Kidney (tissue), 13 donors: ENCODE measurements at regions not wholly inside any gene's neighbourhood (a gene's known extent, or its start where the extent isn't known, plus 50 kb on each side); places are given as distances from the start of the nearest gene placed in this dataset.

Source experiments
- DNase-seq, 5 donors: peaks; one replicate each; pipeline ENCODE4 v3.0.0-alpha.2; 2013 to 2020
- FAIRE-seq: peaks from 2 replicates; lab custom pipeline; 2012; peaks lifted over from hg19 to GRCh38; lab: Jason Lieb, UNC
- H3K27ac ChIP-seq, 2 donors: one replicate each; pipeline ENCODE4 v1.7.0; 2013; ENCODE audit warnings: low read depth in 2 of 2, low read length in 2 of 2, inconsistent platforms in 1 of 2
- H3K27me3 ChIP-seq: one replicate; pipeline ENCODE4 v1.7.1; 2013; ENCODE audit warnings: low read length, inconsistent platforms; ENCODE audit not compliant: control insufficient read depth, insufficient read depth
- H3K36me3 ChIP-seq, 3 donors: one replicate each; pipeline versions ENCODE4 v1.7.0 to v1.7.1; 2013; ENCODE audit warnings: low read length in 3 of 3, control low read depth in 1 of 3, inconsistent platforms in 1 of 3; ENCODE audit not compliant: insufficient read depth in 3 of 3, control insufficient read depth in 2 of 3
- H3K4me1 ChIP-seq, 3 donors: one replicate each; pipeline versions ENCODE4 v1.7.0 to v1.7.1; 2013; ENCODE audit warnings: low read length in 3 of 3, inconsistent platforms in 1 of 3, low read depth in 1 of 3; ENCODE audit not compliant: control insufficient read depth in 2 of 3, insufficient read depth in 2 of 3
- H3K4me3 ChIP-seq, 3 donors: one replicate each; pipeline versions ENCODE4 v1.7.0 to v1.8.1; 2013; ENCODE audit warnings: low read length in 3 of 3, control low read depth in 1 of 3, inconsistent platforms in 1 of 3
- H3K9ac ChIP-seq, 3 donors: one replicate each; pipeline versions ENCODE4 v1.7.0 to v1.7.1; 2013; ENCODE audit warnings: low read length in 3 of 3, control low read depth in 1 of 3, inconsistent platforms in 1 of 3
- H3K9me3 ChIP-seq, 3 donors: one replicate each; pipeline versions ENCODE4 v1.7.0 to v1.7.1; 2013; ENCODE audit warnings: low read length in 3 of 3, control low read depth in 1 of 3, inconsistent platforms in 1 of 3; ENCODE audit not compliant: control insufficient read depth in 2 of 3, insufficient read depth in 1 of 3
- intact Hi-C: fragments of 100-400 bp; cut with DNase I; formaldehyde crosslinking; loops from one replicate; pipeline ENCODE4 v1.11.1; 2022
- TF ChIP-seq, protein P1 (sequence below): IDR thresholded peaks from 3 replicates; pipeline ENCODE4 v1.5.1; 2012; ENCODE audit warnings: mild to moderate bottlenecking, moderate library complexity, borderline replicate concordance; ENCODE audit not compliant: insufficient read depth; ENCODE audit errors: extremely low read depth
- donor health status: control.
- donor health status: control.
- donor health status: control.
- donor health status: control.
- donor health status: control.
- donor health status: DM: yes; HTN: yes; CAD: no.
- donor health status: Normal renal cell carcinoma (clear cell type).

DNA sequence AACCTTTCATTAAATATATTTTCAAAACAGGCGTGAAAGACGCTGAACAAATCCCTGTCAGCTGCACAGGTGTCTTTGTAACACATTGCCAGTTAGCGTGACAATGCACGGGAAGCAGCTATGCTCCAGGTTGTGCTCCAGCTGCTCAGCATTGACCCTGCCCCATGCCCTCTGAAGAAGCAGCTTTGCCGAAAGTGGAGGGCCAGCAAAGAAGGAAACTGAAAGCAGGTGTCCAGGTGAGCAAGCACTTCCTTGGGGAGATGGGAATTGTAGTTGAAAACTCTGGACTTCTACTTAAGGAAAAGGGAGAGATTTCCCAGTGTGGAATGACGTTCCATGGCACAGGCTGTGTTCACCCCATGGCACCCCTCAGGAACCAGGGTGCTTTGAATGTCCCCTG is 125.7 kb downstream of the TTLL2 start:
- DNase-seq (no peak), FAIRE-seq (no peak)
- no peaks in the 10 kb centered on the region for H3K36me3 ChIP-seq
- intact Hi-C loops, result no loop called here
- no peaks in the 10 kb centered on the region for H3K4me1 ChIP-seq
- no peak overlapping the region for H3K9ac ChIP-seq
- no peaks in the 10 kb centered on the region for H3K9me3 ChIP-seq
- no peak overlapping the region for H3K27ac ChIP-seq
- no peaks in the 10 kb centered on the region for H3K27me3 ChIP-seq
- no peak overlapping the region for H3K4me3 ChIP-seq
- TF ChIP-seq, protein P1, sequence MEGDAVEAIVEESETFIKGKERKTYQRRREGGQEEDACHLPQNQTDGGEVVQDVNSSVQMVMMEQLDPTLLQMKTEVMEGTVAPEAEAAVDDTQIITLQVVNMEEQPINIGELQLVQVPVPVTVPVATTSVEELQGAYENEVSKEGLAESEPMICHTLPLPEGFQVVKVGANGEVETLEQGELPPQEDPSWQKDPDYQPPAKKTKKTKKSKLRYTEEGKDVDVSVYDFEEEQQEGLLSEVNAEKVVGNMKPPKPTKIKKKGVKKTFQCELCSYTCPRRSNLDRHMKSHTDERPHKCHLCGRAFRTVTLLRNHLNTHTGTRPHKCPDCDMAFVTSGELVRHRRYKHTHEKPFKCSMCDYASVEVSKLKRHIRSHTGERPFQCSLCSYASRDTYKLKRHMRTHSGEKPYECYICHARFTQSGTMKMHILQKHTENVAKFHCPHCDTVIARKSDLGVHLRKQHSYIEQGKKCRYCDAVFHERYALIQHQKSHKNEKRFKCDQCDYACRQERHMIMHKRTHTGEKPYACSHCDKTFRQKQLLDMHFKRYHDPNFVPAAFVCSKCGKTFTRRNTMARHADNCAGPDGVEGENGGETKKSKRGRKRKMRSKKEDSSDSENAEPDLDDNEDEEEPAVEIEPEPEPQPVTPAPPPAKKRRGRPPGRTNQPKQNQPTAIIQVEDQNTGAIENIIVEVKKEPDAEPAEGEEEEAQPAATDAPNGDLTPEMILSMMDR, result no peak

DNA sequence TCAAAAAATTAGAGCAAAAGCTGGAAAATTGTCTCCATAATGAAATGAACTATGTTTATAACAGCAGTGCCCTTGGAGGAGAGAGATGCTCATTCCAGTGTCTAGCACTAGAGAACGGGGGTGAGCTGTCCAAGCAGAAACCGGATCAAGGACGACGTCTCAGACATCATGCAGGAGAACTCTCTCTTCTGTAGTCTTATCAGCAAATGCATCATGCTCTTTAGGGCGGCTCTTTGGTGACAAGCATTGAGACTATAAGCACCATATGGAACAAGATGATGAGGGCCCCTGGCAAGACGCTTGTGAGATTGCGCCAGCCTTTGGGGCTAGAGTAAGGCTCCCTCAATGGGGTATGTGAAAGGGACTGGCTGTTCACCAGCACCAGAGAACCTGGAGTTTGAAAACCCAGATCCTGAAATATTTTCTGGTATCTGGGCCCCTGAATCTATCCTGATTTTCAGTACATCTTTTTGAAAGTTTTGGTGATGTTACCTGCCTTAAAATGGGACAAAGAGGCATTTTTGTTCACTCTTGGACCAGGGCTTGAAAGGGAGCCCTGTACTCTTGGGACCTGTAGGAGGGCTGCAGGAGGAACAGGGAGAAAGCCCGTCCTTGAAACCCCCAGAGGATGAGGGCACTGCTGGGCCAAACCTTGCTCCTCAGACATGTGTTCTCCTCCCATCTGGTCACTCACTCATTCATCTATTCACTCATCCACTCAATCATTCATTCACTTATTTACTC is 127.6 kb downstream of the TTLL2 start:
- Histone ChIP-seq H3K27me3 (no peaks in the 10 kb centered on the region), H3K9ac (no peak overlapping the region), H3K4me3 (no peak overlapping the region), H3K27ac (no peak overlapping the region), H3K9me3 (no peaks in the 10 kb centered on the region), H3K36me3 (no peaks in the 10 kb centered on the region), H3K4me1 (no peaks in the 10 kb centered on the region)
- DNase-seq (no peak), FAIRE-seq (no peak)
- TF ChIP-seq, protein P1, result no peak
- intact Hi-C loops, result no loop called here

DNA sequence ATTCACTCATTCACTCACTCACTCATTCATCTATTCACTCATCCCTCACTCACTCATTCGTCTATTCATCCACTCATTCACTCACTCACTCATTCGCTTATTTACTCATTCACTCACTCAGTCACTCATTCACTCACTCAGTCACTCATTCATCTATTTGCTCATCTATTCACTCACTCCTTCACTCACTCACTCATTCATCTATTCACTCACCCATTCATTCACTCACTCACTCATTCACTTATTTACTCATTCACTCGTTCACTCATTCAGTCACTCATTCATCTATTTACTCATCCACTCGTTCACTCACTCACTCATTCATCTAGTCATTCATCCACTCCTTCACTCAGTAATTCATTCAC is 128.2 kb downstream of the TTLL2 start:
- H3K9me3 ChIP-seq, result no peaks in the 10 kb centered on the region
- no peaks in the 10 kb centered on the region for H3K4me1 ChIP-seq
- no peak overlapping the region for H3K4me3 ChIP-seq
- DNase-seq (no peak), FAIRE-seq (no peak)
- H3K27ac ChIP-seq, result no peak overlapping the region
- intact Hi-C loops, result no loop called here
- no peaks in the 10 kb centered on the region for H3K36me3 ChIP-seq
- H3K9ac ChIP-seq, result no peak overlapping the region
- TF ChIP-seq, protein P1, result no peak
- H3K27me3 ChIP-seq, result no peaks in the 10 kb centered on the region

DNA sequence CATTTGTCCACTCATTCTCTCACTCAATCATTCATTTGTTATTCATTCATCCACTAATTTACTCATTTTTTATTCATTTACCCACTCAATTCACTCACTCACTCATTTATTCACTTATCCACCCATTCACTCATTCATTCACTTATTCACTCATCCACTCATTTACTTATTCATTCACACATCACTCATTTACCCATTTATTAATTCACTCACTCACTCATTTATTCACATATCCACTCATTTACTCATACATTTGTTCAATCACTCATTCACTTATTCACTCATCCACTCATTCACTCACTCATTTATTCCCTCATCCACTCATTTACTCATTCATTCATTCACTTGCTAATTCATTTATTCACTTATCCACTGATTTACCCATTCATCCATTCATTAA is 129.1 kb downstream of the TTLL2 start:
- intact Hi-C loops, result no loop called here
- no peak for FAIRE-seq
- Histone ChIP-seq H3K9ac (no peak overlapping the region), H3K4me3 (no peak overlapping the region), H3K4me1 (no peaks in the 10 kb centered on the region), H3K27ac (no peak overlapping the region), H3K27me3 (no peaks in the 10 kb centered on the region), H3K36me3 (no peaks in the 10 kb centered on the region), H3K9me3 (no peaks in the 10 kb centered on the region)
- DNase-seq, result no peak
- TF ChIP-seq, protein P1, result no peak
